Vagina (tissue), 2 donors: ENCODE measurements at regions not wholly inside any gene's neighbourhood (a gene's known extent, or its start where the extent isn't known, plus 50 kb on each side); places are given as distances from the start of the nearest gene placed in this dataset.

ENCODE experiments used
- CTCF ChIP-seq, 3 experiments: fragments of 450-650 bp in 2 of 3; fragments of 200-600 bp in 1 of 3; sonication (generic) in 1 of 3; IDR thresholded peaks; one replicate each; pipeline ENCODE4 v1.5.1; 2017 to 2019; ENCODE audit warnings: antibody characterized with exemption in 3 of 3, mild to moderate bottlenecking in 2 of 3, moderate library complexity in 2 of 3
- POLR2AphosphoS5 ChIP-seq, 2 donors: sonication (generic); formaldehyde crosslinking; IDR thresholded peaks; one replicate each; pipeline ENCODE4 v1.9.0; 2017; ENCODE audit warnings: antibody characterized with exemption in 2 of 2, mild to moderate bottlenecking in 2 of 2, low read depth in 1 of 2; ENCODE audit not compliant: insufficient read depth in 1 of 2

- no peak for TF ChIP-seq CTCF (IDR thresholded peaks at IDR 0.05)
- TF ChIP-seq POLR2AphosphoS5 (IDR thresholded peaks at IDR 0.05; ENCODE audit: insufficient read depth in 1 of 2, low read depth in 1 of 2) = no peak
Observed at GRCh38 chr20:52814371-52814770, 157.8 kb upstream of the TSHZ2 start.
